Body of pancreas (tissue), 4 donors: ENCODE measurements at regions not wholly inside any gene's neighbourhood (a gene's known extent, or its start where the extent isn't known, plus 50 kb on each side); places are given as distances from the start of the nearest gene placed in this dataset.

Experiments used
- ATAC-seq: fragments of 150-250 bp; one replicate; pipeline ENCODE4 v1.9.1; 2016
- DNase-seq, 4 donors: peaks; one replicate each; pipeline ENCODE4 v3.0.0-alpha.2; 2019
- H3K27ac ChIP-seq, 4 donors: fragments of 200-600 bp; sonication (generic); 1 replicate in 3 of 4; 2 replicates in 1 of 4; pipeline versions ENCODE4 v1.5.1 to v1.6.1; 2016 to 2019; ENCODE audit warnings: mild to moderate bottlenecking in 1 of 4, mixed read lengths in 1 of 4, moderate library complexity in 1 of 4
- H3K27me3 ChIP-seq, 2 donors: fragments of 200-600 bp; sonication (generic); one replicate each; pipeline ENCODE4 v1.6.0; 2016; ENCODE audit warnings: mild to moderate bottlenecking in 1 of 2
- H3K36me3 ChIP-seq, 2 donors: fragments of 200-600 bp; sonication (generic); replicated peaks in 1 of 2; 2 replicates each; pipeline ENCODE4 v1.5.1; 2016; ENCODE audit warnings: low read depth in 2 of 2; ENCODE audit not compliant: insufficient read depth in 1 of 2
- H3K4me1 ChIP-seq: fragments of 200-600 bp; sonication (generic); one replicate; pipeline ENCODE4 v1.6.0; 2016
- H3K4me3 ChIP-seq, 2 donors: fragments of 200-600 bp; sonication (generic); 1 replicate in 1 of 2; 2 replicates in 1 of 2; pipeline ENCODE4 v1.5.1; 2016 to 2019
- H3K9me3 ChIP-seq, 3 donors: fragments of 200-600 bp; sonication (generic); 1 replicate in 2 of 3; 2 replicates in 1 of 3; pipeline ENCODE4 v1.5.1; 2016
- POLR2A ChIP-seq, 3 donors: fragments of 450-650 bp; IDR thresholded peaks; one replicate each; pipeline ENCODE4 v1.6.1; 2016; ENCODE audit warnings: antibody characterized with exemption in 3 of 3, mild to moderate bottlenecking in 2 of 3
- WGBS, 2 donors: methylation state at CpG; one replicate each; pipeline ENCODE4 v1.1.5; 2017; 5-methylcytosine and 5-hydroxymethylcytosine counted together
- intact Hi-C: fragments of 100-400 bp; cut with DNase I; formaldehyde crosslinking; loops from one replicate; pipeline ENCODE4 v1.15.1; 2023
- TF ChIP-seq, protein P1 (sequence below), 7 experiments: fragments of 450-650 bp in 4 of 7; fragments of 200-600 bp in 3 of 7; sonication (generic) in 3 of 7; IDR thresholded peaks; one replicate each; pipeline ENCODE4 v1.5.1; 2016 to 2019; ENCODE audit warnings: antibody characterized with exemption in 7 of 7

- ATAC-seq: no peak
- H3K4me1 ChIP-seq: no peaks in the 10 kb centered on the region
- intact Hi-C loops: no loop called here
- H3K36me3 ChIP-seq: no peaks in the 10 kb centered on the region
- TF ChIP-seq, protein P1, sequence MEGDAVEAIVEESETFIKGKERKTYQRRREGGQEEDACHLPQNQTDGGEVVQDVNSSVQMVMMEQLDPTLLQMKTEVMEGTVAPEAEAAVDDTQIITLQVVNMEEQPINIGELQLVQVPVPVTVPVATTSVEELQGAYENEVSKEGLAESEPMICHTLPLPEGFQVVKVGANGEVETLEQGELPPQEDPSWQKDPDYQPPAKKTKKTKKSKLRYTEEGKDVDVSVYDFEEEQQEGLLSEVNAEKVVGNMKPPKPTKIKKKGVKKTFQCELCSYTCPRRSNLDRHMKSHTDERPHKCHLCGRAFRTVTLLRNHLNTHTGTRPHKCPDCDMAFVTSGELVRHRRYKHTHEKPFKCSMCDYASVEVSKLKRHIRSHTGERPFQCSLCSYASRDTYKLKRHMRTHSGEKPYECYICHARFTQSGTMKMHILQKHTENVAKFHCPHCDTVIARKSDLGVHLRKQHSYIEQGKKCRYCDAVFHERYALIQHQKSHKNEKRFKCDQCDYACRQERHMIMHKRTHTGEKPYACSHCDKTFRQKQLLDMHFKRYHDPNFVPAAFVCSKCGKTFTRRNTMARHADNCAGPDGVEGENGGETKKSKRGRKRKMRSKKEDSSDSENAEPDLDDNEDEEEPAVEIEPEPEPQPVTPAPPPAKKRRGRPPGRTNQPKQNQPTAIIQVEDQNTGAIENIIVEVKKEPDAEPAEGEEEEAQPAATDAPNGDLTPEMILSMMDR (IDR thresholded peaks at IDR 0.05): no peak
- no peak for TF ChIP-seq POLR2A (IDR thresholded peaks at IDR 0.05)
- no peaks in the 10 kb centered on the region for H3K27me3 ChIP-seq
- H3K27ac ChIP-seq: no peak overlapping the region
- no peak for DNase-seq
- no peak overlapping the region for H3K4me3 ChIP-seq
- WGBS, 2 donors: 66 to 68% methylated on average over 9 of the region's 9 CpGs
- no peaks in the 10 kb centered on the region for H3K9me3 ChIP-seq
These were observed 339.7 kb downstream of the USP25 start for GRCh38 chr21:16069178-16070112.

GRCh38 chr21:16070207-16070651, 340.4 kb downstream of the USP25 start:
- TF ChIP-seq, protein P1 (IDR thresholded peaks at IDR 0.05): no peak
- TF ChIP-seq POLR2A (IDR thresholded peaks at IDR 0.05): no peak
- WGBS, 2 donors: 69 to 78% methylated on average over 7 of the region's 7 CpGs
- Histone ChIP-seq H3K27me3 (no peaks in the 10 kb centered on the region), H3K4me3 (no peak overlapping the region), H3K36me3 (no peaks in the 10 kb centered on the region), H3K27ac (no peak overlapping the region), H3K9me3 (no peaks in the 10 kb centered on the region), H3K4me1 (no peaks in the 10 kb centered on the region)
- DNase-seq (no peak), ATAC-seq (no peak)
- intact Hi-C loops: no loop called here

DNA sequence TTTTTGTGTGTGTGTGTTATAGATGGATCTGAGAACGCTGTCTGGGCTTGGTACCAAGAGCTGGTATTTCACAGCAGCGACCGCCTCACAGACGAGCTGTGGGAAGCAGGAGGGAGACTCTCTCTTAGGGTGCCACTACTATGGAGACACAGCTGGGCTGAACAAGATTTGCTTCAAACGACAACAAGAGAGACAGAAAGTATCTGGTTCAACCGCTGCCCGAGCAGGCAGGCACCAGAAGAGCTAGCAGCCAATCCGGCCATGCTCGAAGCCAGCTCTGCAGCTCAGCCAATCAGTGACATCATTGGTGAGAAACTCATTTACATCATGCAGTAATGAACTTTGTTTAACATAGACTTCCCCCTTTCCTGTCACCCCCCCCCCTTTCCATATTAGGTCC, 341.3 kb downstream of the USP25 start:
- TF ChIP-seq, protein P1 (IDR thresholded peaks at IDR 0.05): no peak
- TF ChIP-seq POLR2A (IDR thresholded peaks at IDR 0.05): no peak
- DNase-seq (no peak), ATAC-seq (no peak)
- intact Hi-C loops: no loop called here
- H3K27ac ChIP-seq: no peak overlapping the region
- H3K4me3 ChIP-seq: no peak overlapping the region
- H3K36me3 ChIP-seq: no peaks in the 10 kb centered on the region
- H3K27me3 ChIP-seq: no peaks in the 10 kb centered on the region
- no peaks in the 10 kb centered on the region for H3K4me1 ChIP-seq
- WGBS, 2 donors: 69 to 73% methylated on average over 9 of the region's 9 CpGs
- H3K9me3 ChIP-seq: no peaks in the 10 kb centered on the region

DNA sequence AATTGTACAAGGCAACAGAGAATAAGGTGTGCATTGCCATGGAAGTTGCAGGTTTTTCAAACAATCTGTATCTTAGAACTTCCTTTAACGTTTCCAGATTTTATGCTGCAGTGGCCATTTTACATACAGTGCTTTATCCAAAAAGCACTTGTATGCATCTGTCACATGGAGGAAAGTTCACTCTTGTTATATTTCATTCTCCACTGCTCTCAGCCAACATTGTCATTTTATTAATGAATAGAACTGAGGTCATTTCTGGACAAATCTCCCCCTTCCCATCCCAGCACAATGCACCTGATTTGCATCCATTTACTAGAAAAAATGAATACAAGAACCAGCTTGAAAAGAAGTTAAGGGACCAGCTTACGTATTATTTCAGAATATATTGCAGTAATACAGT, 342.0 kb downstream of the USP25 start:
- 43 to 53% methylated on average over 2 of the region's 2 CpGs for WGBS, 2 donors
- Histone ChIP-seq H3K9me3 (no peaks in the 10 kb centered on the region), H3K4me1 (no peaks in the 10 kb centered on the region), H3K36me3 (no peaks in the 10 kb centered on the region), H3K27me3 (no peaks in the 10 kb centered on the region), H3K27ac (no peak overlapping the region), H3K4me3 (no peak overlapping the region)
- no peak for TF ChIP-seq POLR2A (IDR thresholded peaks at IDR 0.05)
- TF ChIP-seq, protein P1 (IDR thresholded peaks at IDR 0.05): no peak
- DNase-seq (no peak), ATAC-seq (no peak)
- intact Hi-C loops: no loop called here

DNA sequence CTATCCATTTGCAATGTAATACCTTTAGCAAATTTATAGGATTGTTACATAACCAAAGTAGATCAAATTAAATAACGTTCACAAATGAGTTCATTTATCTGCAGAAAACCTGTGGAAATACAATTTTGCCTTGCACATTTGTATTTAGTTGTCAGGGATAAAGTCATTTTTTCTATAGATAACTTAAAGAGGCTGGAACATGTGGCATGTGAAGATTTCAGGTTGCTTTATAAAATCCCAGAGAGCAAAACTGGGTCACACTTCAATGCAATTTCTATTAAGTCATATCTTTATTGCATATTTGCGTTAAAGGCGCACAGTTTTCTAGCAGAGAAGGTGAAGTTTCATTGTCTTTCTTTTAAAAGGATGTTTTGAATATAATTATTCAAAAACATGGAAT, 342.4 kb downstream of the USP25 start:
- ATAC-seq (no peak), DNase-seq (no peak)
- no peak overlapping the region for H3K27ac ChIP-seq
- H3K9me3 ChIP-seq: no peaks in the 10 kb centered on the region
- no peak overlapping the region for H3K4me3 ChIP-seq
- H3K36me3 ChIP-seq: no peaks in the 10 kb centered on the region
- no peak for TF ChIP-seq POLR2A (IDR thresholded peaks at IDR 0.05)
- TF ChIP-seq, protein P1 (IDR thresholded peaks at IDR 0.05): no peak
- 71 to 79% methylated on average over 3 of the region's 3 CpGs for WGBS, 2 donors
- intact Hi-C loops: no loop called here
- no peaks in the 10 kb centered on the region for H3K4me1 ChIP-seq
- no peaks in the 10 kb centered on the region for H3K27me3 ChIP-seq
